ENCODE measurements at regions not wholly inside any gene's neighbourhood (a gene's known extent, or its start where the extent isn't known, plus 50 kb on each side); places are given as distances from the start of the nearest gene placed in this dataset.

DNA sequence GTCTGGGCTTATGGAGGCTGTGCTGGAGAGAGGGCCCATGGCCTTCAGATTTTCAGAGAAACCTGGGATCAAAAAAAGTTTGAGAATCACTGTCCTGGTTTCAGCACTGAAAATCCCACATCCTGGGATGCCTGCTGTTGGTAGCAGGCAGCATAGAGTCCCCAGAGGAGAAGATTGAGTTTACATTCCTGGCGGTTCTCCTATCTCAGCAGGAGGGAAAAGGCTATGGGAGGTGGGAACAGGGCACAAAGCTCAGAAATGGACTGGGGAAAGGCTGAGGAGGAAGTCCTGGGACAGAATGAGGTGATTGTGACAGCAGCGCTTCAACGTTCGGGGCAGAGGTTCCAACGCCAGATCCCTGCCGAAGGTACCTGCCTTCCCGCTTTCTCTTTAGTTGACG is 103.4 kb downstream of the ETS2 start:
- Mint-ChIP-seq H3K27ac (ENCODE audit: unreplicated experiment) (no peak overlapping the region), H3K27me3 (ENCODE audit: unreplicated experiment) (peaks cover 2% of the 10 kb centered on the region)
- TF ChIP-seq, protein P1, sequence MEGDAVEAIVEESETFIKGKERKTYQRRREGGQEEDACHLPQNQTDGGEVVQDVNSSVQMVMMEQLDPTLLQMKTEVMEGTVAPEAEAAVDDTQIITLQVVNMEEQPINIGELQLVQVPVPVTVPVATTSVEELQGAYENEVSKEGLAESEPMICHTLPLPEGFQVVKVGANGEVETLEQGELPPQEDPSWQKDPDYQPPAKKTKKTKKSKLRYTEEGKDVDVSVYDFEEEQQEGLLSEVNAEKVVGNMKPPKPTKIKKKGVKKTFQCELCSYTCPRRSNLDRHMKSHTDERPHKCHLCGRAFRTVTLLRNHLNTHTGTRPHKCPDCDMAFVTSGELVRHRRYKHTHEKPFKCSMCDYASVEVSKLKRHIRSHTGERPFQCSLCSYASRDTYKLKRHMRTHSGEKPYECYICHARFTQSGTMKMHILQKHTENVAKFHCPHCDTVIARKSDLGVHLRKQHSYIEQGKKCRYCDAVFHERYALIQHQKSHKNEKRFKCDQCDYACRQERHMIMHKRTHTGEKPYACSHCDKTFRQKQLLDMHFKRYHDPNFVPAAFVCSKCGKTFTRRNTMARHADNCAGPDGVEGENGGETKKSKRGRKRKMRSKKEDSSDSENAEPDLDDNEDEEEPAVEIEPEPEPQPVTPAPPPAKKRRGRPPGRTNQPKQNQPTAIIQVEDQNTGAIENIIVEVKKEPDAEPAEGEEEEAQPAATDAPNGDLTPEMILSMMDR (IDR thresholded peaks at IDR 0.05; ENCODE audit: unreplicated experiment), result no peak

GRCh38 chr21:38908537-38908936 is 102.8 kb downstream of the ETS2 start:
- TF ChIP-seq, protein P1 (IDR thresholded peaks at IDR 0.05; ENCODE audit: unreplicated experiment), result no peak
- Mint-ChIP-seq H3K36me3 (ENCODE audit: low read depth, unreplicated experiment) (no peaks in the 10 kb centered on the region), H3K4me1 (ENCODE audit: unreplicated experiment) (peaks cover 7% of the 10 kb centered on the region), H3K27ac (ENCODE audit: unreplicated experiment) (no peak overlapping the region), H3K27me3 (ENCODE audit: unreplicated experiment) (peaks cover 2% of the 10 kb centered on the region), H3K9me3 (ENCODE audit: unreplicated experiment) (no peaks in the 10 kb centered on the region), H3K4me3 (ENCODE audit: unreplicated experiment) (no peak overlapping the region)
- DNase-seq (ENCODE audit: low spot score), result no peak

More for the DNA sequence above, 103.4 kb downstream of the ETS2 start:
- no peak overlapping the region for H3K4me3 Mint-ChIP-seq (ENCODE audit: unreplicated experiment)
- H3K36me3 Mint-ChIP-seq (ENCODE audit: low read depth, unreplicated experiment), result no peaks in the 10 kb centered on the region
- peaks cover 7% of the 10 kb centered on the region for H3K4me1 Mint-ChIP-seq (ENCODE audit: unreplicated experiment)
- DNase-seq (ENCODE audit: low spot score), result no peak
- H3K9me3 Mint-ChIP-seq (ENCODE audit: unreplicated experiment), result no peaks in the 10 kb centered on the region

- TF ChIP-seq, protein P1 (IDR thresholded peaks at IDR 0.05; ENCODE audit: unreplicated experiment), result no peak
- no peak for DNase-seq (ENCODE audit: low spot score)
- Mint-ChIP-seq H3K27ac (ENCODE audit: unreplicated experiment) (no peak overlapping the region), H3K27me3 (ENCODE audit: unreplicated experiment) (peaks cover 2% of the 10 kb centered on the region), H3K36me3 (ENCODE audit: low read depth, unreplicated experiment) (no peaks in the 10 kb centered on the region), H3K4me1 (ENCODE audit: unreplicated experiment) (no peaks in the 10 kb centered on the region), H3K4me3 (ENCODE audit: unreplicated experiment) (no peak overlapping the region), H3K9me3 (ENCODE audit: unreplicated experiment) (no peaks in the 10 kb centered on the region)
These were observed 100.0 kb downstream of the ETS2 start for GRCh38 chr21:38905752-38906151.

- no peaks in the 10 kb centered on the region for H3K9me3 Mint-ChIP-seq (ENCODE audit: unreplicated experiment)
These were observed 99.6 kb downstream of the ETS2 start for GRCh38 chr21:38905328-38905727.

GRCh38 chr21:38903690-38904139 is 98.0 kb downstream of the ETS2 start:
- no peak overlapping the region for H3K27ac Mint-ChIP-seq (ENCODE audit: unreplicated experiment)
- no peak overlapping the region for H3K4me3 Mint-ChIP-seq (ENCODE audit: unreplicated experiment)
- H3K27me3 Mint-ChIP-seq (ENCODE audit: unreplicated experiment), result no peaks in the 10 kb centered on the region
- no peaks in the 10 kb centered on the region for H3K36me3 Mint-ChIP-seq (ENCODE audit: low read depth, unreplicated experiment)
- TF ChIP-seq, protein P1 (IDR thresholded peaks at IDR 0.05; ENCODE audit: unreplicated experiment), result no peak
- H3K4me1 Mint-ChIP-seq (ENCODE audit: unreplicated experiment), result no peaks in the 10 kb centered on the region
- no peaks in the 10 kb centered on the region for H3K9me3 Mint-ChIP-seq (ENCODE audit: unreplicated experiment)
- no peak for DNase-seq (ENCODE audit: low spot score)

More at GRCh38 chr21:38905328-38905727, 99.6 kb downstream of the ETS2 start:
- no peak for DNase-seq (ENCODE audit: low spot score)
- no peaks in the 10 kb centered on the region for H3K4me1 Mint-ChIP-seq (ENCODE audit: unreplicated experiment)
- H3K27ac Mint-ChIP-seq (ENCODE audit: unreplicated experiment), result no peak overlapping the region
- H3K27me3 Mint-ChIP-seq (ENCODE audit: unreplicated experiment), result peaks cover 2% of the 10 kb centered on the region
- TF ChIP-seq, protein P1 (IDR thresholded peaks at IDR 0.05; ENCODE audit: unreplicated experiment), result no peak
- H3K36me3 Mint-ChIP-seq (ENCODE audit: low read depth, unreplicated experiment), result no peaks in the 10 kb centered on the region
- no peak overlapping the region for H3K4me3 Mint-ChIP-seq (ENCODE audit: unreplicated experiment)
